CD4-positive, alpha-beta T cell treated with Interleukin-17A for 4 hours (primary cell): ENCODE measurements at regions not wholly inside any gene's neighbourhood (a gene's known extent, or its start where the extent isn't known, plus 50 kb on each side); places are given as distances from the start of the nearest gene placed in this dataset.

Experiments
- DNase-seq: peaks from one replicate; pipeline ENCODE4 v3.0.0-alpha.2; 2020; ENCODE audit warnings: mixed read lengths

DNA sequence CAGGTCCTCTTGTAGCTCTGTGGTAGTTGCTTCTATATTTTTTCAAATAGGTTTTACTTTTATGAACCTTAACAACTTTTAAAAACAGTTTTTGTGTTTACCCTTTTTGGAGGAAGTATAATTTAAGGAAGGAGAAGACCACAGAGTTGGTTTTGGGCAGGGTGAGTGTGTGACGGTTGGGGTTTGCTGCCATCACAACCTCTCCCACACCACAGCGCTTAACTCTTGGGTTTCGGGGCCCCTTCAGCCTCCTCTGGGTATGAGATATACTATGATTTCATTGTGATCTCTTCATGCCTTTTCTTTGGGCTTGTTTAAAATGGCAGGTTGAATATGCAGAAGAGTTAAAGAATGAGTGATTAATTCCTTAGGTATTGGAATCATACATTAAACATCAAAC, 228.7 kb upstream of the CRY1 start:
- peak; percentile 49 for DNase-seq

DNA sequence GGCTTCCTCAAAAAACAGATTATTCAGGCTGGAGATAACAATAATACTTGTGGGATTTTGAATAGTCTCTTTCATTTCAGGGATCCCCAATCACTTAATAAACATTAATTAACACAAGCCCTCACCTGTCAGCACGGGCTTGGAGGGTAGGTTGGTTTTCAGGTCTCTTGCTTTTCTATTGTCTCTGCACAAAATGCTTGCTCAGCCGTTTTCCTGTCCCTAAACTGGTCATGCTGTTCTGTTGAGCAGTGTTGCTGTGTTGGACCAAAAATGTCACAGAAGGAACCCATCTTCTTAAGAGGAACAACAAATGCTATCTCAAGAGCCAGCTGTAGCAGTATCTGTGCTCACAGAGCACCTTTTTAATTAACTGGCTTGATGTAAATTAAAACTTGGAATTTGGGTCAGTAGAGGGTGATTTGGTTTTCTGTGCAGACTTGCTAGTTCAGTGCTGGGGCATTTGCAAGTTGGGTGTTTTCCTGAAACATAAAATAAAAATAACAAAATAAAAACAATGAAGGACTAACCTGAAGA, 231.8 kb upstream of the CRY1 start:
- no peak for DNase-seq

DNA sequence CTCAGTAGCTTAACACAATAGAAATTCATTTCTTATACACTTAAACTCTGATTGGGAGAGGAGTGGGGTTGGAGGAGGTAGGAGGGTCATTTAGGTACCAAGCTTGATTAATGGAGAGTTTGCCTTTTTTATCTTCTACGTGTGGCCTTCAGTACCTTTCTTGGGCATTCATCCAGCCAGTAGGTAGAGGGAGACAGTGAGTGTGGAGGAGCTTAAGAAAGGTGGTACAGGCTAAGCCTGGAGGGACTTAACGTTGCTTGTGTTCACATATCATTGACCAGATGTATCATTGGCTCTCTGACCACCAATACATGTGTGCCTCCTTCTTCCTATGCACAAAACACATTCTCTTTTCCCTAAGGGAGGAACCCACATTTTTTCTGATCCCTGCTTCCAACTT, 232.9 kb upstream of the CRY1 start:
- no peak for DNase-seq

DNA sequence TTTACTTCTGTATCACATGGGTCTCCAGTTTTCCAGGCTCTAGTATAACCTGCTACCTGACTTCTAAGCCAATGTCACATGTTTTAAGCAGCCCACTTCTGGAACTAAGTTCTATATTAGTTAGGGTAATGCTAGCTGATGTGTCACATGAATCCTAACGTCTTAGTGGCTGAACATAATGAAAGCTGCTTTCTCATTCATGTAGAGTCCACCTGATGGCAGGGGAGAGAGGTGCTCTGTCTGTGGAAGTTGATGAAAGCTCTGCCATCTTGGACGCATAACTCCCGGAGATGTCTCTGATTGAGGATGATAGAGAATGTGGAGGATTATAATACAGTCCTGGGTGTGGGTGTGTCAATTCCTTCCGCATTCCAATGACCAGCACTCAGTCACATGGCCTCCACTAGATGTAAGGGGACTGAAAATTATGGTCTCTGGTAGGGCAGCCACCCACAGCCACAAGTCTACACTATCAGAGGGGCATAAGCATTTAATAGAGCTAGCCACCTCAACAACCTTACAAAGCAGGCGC, 234.4 kb upstream of the CRY1 start:
- no peak for DNase-seq

DNA sequence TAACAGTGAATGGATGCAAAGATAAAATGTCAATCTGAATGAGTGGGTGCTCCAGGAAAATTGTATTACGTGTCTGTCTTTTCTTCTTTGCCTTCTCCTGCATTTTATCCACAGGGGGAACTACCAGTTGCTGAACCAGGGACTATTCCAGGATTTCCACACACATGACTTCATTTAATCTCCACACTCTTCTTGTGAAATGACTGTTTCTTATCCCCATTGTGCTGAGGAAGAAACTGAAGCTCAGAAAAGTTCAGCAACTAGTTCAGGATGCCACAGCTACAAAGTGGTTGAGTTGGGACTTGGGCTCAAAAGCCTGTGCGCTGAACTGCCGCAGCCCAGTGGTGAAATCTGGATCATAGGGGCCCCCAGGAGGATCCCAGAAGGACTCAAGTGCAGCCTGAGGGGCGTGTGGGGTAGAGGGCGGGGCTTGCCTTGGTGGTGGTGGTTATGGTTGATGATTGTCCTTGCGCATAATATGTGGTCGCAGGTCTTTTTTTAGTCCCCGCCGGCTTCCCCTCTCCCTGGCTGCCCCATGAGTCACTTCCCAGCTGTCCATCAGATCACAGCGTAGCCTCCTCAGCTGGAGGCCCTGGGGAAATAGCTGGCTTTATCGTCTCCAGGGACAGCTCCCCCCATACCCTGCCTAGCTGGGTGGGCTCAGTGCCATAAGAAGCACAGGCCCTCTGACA, 235.2 kb upstream of the CRY1 start:
- peak; percentile 6 for DNase-seq

DNA sequence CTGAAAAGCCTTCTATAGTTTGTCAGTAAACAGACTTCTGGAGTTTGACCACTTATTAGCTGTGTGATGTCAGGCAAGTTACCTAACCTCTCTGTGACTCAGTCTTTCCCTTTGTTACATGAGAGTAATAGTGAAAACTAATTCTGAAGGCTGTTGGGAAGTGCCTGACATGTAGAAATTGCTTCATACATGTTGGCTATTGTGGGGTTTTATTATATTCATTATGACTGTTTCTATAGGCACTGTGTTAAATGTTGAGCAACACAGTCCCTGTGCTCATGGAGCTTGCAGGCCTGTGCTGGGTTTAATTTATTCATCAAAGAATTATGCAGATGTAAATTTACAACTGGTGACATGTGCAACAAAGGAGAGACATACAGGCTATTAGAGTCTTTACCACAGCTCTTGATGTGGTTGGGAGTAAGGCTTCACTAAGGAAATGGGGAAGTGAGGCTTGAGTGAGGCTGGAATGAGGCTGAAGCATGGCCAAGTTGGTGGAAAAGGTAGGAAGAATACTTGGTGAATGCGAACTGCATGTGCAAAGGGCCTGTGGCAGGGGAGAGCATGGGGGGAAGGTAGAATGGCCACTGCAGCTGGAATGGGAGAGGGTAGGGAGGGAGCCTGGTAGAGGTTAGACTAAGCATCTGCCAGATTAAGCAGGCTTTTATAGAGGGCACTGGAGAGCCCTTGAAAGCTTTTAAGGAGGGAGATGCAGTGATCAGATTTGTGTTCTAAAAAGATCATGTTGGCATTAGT, 236.4 kb upstream of the CRY1 start:
- no peak for DNase-seq

DNA sequence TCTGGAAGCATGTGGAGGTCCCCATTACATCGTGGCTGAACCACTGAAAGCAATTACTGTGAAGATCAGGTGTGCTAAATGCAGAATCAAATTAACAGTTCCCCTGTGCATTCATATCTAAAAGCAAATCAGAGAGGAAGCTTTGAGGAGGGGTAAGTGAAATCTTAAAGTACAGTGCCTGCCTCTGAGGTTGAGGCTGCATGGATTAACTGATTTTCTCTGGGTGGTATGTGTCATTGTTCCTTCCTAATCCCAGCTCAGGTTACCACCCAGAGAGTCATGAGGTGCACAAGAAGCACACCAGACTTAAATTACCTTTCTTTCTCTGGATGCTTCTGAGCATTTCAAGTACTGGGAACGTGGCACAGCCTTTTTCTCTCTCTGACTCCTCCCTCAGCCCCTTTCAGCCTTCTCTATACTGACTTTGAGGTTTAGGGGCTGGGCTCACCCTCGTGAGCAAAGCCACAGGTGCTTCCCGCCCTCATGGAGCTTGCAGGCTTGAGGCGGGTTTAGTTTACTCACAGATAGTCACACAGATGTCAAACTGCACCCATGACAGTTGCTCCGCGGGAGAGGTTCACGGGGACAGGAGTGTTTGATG, 237.6 kb upstream of the CRY1 start:
- peak; percentile 26 for DNase-seq

DNA sequence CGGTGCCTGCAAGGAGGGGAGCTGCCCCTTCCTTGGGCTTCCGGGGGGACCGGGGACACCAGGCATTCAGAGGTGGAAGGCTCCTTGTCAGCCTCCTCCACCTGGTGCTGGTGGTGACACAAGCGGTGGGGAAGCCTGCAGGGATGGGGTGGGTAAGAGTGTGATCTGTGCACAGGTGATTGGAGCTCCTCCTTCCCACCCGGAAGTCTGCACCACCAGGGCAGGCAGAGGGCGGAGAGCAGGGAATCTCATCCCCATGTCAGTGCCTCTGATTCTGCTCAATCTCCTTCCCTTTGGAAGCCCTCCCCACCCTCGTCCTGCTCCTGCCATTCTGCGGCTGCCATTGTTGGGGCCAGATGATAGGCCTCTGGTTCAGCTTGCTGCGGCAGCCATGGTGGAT, 238.1 kb upstream of the CRY1 start:
- DNase-seq = no peak

DNA sequence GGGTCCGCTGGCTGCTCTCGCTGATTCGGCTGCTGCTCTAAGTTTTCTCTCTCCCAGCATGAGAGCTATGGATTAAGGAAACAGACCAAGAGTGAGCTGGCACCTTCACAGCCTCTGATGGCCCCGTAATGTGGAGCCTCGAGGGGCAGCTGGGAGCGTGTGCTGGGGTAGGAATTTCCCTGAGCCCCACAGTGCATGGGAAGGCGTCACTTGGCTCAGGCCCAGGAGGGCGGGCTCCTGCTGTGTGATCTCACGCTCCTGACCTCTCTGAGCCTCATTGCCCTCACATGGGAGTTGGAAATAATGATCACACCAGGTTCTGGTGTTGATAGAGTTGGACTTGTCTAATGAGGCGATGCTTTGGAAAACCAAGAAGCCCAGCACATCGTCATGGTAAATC, 238.6 kb upstream of the CRY1 start:
- no peak for DNase-seq

DNA sequence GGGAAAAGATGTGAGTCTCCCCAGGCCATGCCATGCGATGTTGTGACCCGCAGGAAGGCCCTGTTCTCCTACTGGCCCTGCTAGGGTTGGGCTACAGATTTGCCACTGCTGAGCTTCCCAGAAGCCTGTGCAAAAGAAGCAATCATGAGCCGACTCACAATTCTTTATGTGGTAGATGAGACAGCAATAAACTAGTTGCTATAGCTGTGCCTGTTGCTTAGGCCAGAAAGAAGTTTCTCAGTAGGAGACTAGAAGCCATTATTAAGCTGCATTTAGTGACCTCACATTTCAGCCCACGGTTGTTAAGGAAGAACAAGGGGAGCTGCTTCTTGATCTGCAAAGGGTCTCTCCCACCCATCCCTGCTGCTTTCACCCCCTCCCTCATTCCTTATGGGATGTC, 239.4 kb upstream of the CRY1 start:
- DNase-seq = no peak

DNA sequence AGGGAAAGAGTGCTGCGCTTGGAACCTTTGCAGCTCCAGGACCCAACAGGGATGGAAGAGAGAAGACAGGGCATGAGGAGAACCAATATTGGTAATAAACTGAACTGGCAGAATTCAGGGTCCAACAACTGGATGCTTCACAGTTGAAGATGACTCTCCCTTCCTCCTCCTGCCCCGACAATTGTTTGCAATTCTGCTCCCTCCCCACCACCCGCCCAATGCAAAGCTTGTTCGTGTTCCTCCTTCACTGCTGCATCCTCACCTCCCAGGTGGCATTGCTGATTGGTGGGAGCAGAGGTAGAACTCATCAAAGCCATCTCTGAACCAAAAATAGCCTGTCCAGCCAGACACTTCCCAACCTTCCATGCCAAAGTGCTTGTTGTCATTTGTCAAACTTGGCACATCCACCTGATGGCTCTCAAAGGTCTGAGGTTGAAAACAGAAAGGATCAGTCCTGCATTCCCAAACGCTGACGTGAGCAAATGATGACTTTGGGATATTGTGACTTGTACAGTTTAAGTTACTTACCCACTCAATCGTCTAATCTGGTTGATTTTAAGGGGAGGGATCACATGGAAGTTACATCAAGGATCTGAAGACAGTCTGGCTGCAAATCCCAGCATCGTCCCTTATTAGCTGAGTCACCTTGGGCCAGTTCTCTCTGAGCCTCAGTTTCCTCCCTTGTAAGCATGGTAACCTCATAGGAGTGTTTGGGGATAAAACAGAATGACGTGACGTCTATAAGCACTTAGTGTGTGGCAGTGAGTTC, 242.6 kb upstream of the CRY1 start:
- DNase-seq = no peak

DNA sequence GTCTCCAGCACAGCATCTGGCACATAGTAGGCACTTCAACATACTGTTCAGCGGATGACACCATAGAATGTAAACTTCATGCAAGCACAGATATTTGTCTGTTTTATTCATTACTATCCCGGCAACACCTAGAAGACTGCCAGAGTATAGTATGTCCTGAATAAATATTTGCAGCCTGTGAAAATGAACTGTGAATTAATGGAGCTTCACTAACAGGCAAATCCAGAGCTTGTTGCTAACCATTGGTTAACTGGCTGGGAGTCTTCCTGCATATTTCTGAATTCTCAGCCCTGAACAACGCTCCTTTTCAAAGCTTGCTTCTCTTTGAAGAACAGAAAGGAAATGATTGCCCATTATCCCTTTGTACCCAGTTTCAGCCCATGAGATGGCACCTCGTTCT, 243.3 kb upstream of the CRY1 start:
- DNase-seq = no peak

DNA sequence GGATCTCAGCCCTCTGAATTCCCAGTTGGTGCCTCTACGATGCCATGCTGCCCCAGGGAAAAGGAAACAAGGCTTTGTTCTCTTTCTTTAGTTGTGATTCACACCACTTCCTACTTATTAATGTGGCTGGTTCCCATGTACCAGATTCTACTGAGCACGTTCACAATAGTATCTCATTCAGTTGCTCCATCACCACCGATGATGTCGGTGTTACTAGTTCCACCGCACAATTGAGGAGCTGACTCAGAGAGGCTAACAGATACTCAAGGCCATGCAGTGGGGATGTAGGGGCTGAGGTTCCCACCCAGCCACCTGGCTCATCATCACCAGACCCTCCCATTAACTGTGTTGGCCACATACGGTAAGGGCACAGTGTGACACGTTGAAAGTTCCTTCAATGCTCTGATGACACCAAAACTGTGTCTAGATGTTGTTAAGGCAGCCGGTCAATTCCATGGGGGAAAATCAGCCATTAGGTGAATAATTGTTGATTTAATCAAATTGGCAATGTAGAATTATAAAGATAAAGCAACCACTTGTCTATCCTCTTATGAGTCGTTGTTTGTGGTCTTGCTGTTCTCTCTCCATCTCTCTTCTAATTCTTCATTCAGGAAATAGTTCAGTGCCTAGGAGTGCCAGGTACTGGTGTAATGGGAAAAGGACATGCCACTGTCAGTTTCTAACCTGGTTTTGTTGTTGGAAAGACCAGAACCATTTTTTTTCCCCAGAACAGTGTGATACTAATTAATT, 244.2 kb upstream of the CRY1 start:
- DNase-seq = no peak

DNA sequence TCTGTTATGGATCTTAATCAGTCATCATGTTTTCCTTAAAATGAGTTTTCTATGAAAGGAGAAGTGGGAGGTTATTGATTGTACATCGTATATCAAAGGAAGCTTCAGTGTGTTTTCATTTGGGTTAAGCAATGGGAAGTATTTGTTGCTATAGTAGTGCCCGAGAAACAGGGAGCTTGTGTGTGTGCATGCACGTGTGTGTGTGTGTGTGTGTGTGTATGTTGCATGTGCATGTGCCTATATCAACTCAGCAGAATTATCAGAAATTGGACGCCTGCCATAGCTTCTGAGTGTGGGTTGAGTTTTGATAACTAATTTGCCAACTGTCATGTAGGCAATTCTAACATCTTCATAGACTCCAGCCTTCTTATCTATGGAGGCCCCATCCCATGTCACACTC, 246.1 kb upstream of the CRY1 start:
- DNase-seq = no peak

DNA sequence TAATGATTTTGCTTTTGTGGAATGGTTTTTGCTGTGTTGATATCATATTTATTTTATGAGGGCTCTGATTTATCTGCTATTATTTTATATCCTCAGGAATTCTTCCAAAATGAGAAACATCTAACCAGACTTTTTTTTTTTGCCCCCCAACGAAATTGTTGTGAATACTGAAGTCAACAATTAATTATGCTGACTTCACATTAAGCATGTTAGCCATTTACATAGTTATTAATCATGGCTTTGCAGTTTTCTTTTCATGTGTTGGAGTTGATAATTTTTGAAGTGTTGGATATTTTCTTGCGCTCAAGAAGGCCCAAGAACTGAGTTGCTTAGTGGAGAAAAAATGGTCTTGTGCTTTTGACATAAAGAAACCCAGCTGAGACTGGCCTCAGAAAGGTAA, 246.6 kb upstream of the CRY1 start:
- DNase-seq = no peak

DNA sequence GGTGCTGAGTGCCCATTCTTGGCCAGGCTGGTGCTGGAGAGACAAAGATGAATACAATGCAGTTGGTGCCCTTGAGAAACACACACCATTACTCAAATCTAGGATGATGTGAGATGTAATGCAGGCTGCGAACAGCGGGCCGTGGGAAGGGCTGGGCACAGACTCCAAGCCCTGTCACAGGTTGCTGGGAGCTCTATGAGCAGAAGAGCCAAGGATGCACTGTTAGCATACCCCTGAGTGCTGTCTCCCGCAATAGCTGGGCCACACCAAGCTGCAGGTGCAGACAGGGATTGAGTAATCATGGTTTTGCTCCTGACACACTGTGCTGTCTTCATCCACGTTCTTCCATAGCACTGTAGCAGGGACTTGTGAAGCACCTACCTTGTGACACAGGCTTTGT, 247.5 kb upstream of the CRY1 start:
- no peak for DNase-seq

DNA sequence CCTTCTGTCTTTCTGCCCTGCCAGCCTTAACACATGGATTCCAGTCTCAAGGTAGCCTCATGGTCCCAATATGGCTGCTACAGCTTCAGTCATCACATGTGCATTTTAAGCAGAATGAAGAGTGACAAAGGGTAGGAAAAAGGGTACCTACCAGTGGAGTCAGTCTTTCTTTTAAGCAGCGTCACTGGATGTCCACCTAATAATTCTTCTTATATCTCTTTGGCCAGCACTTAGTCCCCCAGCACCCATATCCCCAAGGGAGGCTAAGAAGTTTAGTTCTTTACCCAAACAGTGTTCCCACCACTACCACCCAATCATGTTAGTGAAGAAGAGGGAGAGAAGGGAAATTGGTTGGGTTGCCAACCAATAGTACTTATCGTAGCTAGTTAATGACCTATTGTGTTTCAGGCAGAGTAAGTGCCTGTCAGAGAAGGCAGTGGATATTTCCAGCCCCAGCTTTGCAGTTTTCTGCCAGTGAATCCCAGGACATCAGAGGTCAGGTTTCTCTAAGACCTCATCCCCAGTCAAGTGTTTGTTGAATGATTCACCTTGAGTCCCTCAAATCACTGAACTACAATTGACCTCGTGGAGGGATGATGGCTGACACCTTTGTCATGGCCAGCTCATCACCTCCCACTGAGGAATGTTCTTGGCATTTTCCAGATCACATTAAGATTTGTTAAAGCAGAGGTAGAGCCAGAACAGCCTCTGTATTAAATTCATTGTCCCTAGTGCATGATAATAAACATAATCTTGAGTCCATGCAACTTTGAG, 250.9 kb upstream of the CRY1 start:
- no peak for DNase-seq

DNA sequence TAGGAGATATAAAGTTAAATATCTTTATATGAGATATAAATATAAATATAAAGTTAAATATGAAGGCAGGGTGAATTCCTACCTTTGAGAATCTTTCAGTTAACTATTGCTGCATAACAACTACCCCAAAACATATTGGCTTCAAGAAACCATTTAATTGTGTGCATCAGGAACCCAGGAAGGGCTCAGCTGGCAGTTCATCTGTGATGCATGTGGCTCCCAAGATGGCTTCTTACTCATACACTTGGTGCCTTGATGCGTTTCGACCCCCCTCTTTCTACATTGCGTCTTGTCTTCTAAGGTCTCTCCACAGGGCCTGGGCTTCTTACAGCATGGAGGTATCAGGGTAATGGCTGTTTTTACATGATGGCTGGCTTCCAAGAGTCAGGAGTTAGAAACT, 253.9 kb upstream of the CRY1 start:
- no peak for DNase-seq

DNA sequence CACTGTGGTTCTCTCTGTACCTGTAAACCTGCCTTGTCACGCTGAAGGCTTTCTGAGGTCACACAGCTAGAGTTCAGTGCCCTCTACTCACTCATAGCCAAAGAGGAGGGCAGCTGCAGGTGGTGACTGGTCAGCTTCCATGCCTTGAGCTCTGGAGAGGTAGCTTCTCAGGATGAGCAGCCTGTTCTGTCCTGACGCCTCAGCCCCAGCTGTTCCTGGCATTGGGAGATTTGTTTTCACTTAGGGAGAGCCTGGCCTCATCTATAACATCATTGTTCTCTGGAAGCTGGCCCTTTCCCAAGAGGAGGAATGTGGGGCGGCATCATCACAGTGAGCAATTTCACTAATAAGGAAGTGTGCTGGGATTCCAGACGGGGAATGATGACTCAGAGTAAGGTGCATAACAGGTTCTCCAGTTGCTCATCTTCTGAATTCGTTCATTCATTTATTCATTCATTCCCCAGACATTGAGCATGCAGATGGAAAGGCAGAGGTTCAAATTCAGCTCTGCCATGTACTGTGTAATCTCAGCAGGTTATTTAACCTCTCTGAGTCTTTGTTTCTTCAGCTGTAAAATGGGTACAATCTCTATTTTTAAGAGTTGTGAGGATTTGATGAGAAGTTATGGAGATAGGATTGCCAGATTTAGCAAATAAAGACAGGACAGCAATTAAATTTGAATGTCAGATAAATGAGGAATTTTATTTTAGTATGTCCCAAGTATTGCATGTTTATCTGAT, 255.8 kb upstream of the CRY1 start:
- no peak for DNase-seq

DNA sequence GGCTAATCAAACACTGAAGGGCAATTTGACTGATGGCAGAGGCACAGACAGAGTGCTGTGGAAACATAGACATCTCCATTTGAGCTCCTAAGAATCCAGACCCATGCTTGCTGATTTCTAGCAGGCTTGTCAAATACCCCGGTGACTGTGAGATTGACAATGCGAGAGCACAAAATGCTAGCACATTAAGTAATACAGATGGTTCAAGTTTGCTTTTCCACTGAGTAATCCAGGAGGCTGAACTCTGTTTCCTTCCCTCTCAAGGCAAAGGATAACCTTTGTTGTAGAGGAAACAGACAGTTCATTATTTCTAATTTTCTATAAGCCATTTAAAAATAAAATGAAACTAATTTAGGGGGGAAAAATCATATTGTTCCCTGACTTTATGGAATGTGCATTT, 256.5 kb upstream of the CRY1 start:
- no peak for DNase-seq

DNA sequence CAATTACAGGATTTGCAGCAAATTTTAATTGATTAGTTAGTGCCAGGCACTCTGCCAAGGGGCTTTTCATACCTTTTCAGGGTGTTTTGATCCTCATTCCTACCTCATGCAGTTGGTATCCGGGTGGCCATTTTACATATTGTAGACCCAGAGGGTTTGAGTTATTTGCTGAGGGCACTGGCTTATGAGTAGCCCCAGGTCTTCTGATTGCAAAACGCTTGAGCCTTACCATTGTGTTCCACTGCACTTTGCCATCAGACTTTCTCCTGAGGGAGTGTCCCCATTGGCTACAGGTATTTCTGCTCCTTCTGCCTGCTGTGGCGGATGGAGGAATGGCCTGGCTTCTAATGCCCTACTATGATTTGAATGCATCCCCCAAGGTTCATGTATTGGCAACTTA, 257.8 kb upstream of the CRY1 start:
- no peak for DNase-seq
